B cell (primary cell): ENCODE measurements at regions not wholly inside any gene's neighbourhood (a gene's known extent, or its start where the extent isn't known, plus 50 kb on each side); places are given as distances from the start of the nearest gene placed in this dataset.

Source experiments
- ATAC-seq: fragments of 200-7000 bp; cut with Tn5 transposase; one replicate; pipeline ENCODE4 v1.10.0; 2021; ENCODE audit warnings: low read depth, mild to moderate bottlenecking, moderate number of reproducible peaks, moderate library complexity
- CTCF ChIA-PET: fragments of 350-600 bp; sonication (Branson Sonifier 250); formaldehyde crosslinking; loops from one replicate; lab custom pipeline; 2021; ENCODE audit warnings: antibody characterized with exemption, inconsistent platforms; lab: Charles Lee
- POLR2A ChIA-PET: fragments of 350-600 bp; sonication (Branson Sonifier 250); formaldehyde crosslinking; loops from one replicate; lab custom pipeline; 2021; ENCODE audit warnings: antibody characterized with exemption; lab: Charles Lee
- DNase-seq: peaks from one replicate; pipeline ENCODE4 v3.0.0; 2013
- H2AFZ ChIP-seq: 2 replicates; pipeline ENCODE4 v1.6.1; 2012; ENCODE audit warnings: mild to moderate bottlenecking, low read depth, low read length; ENCODE audit not compliant: insufficient read depth, poor library complexity, severe bottlenecking
- H3K27ac ChIP-seq, 2 donors: 1 replicate in 1 of 2; 2 replicates in 1 of 2; pipeline ENCODE4 v1.5.1; 2012 to 2013; ENCODE audit warnings: low read length in 2 of 2, mild to moderate bottlenecking in 2 of 2, moderate library complexity in 1 of 2
- H3K27me3 ChIP-seq, 4 experiments: fragments of 200-600 bp in 1 of 4; sonication (generic) in 1 of 4; replicated peaks in 1 of 4; 1 replicate in 2 of 4; 2 replicates in 2 of 4; pipeline versions ENCODE4 v1.6.1 to v1.7.0; 2013 to 2016; ENCODE audit warnings: low read length in 3 of 4, mild to moderate bottlenecking in 2 of 4, mixed read lengths in 1 of 4, moderate library complexity in 1 of 4; ENCODE audit not compliant: insufficient read depth in 4 of 4, control insufficient read depth in 3 of 4; ENCODE audit errors: control extremely low read depth in 1 of 4
- H3K36me3 ChIP-seq, 2 experiments: replicated peaks in 1 of 2; 1 replicate in 1 of 2; 2 replicates in 1 of 2; pipeline versions ENCODE4 v1.6.1 to v1.7.1; 2013; ENCODE audit warnings: low read length in 1 of 2; ENCODE audit not compliant: insufficient read depth in 2 of 2, control insufficient read depth in 1 of 2; ENCODE audit errors: control extremely low read depth in 1 of 2, extremely low read depth in 1 of 2
- H3K4me1 ChIP-seq, 2 donors: fragments of 200-600 bp in 1 of 2; sonication (generic) in 1 of 2; 1 replicate in 1 of 2; 2 replicates in 1 of 2; pipeline versions ENCODE4 v1.5.1 to v1.6.1; 2013 to 2017; ENCODE audit warnings: low read length in 2 of 2; ENCODE audit not compliant: control insufficient read depth in 2 of 2, insufficient read depth in 2 of 2
- H3K4me2 ChIP-seq: replicated peaks from 2 replicates; pipeline ENCODE3; 2012; ENCODE audit warnings: mild to moderate bottlenecking, low read depth, low read length; ENCODE audit not compliant: poor library complexity, severe bottlenecking
- H3K4me3 ChIP-seq, 5 experiments: fragments of 200-600 bp in 1 of 5; sonication (generic) in 1 of 5; 1 replicate in 3 of 5; 2 replicates in 2 of 5; pipeline versions ENCODE4 v1.5.1 to v1.7.0; 2011 to 2016; ENCODE audit warnings: low read length in 4 of 5, mild to moderate bottlenecking in 4 of 5, low read depth in 2 of 5, control low read depth in 1 of 5, moderate library complexity in 1 of 5; ENCODE audit not compliant: insufficient read depth in 1 of 5; ENCODE audit errors: control extremely low read depth in 1 of 5, extremely low read depth in 1 of 5
- H3K79me2 ChIP-seq: fragments of 200-600 bp; sonication (generic); one replicate; pipeline ENCODE4 v1.6.0; 2016; ENCODE audit warnings: low read length; ENCODE audit not compliant: control insufficient read depth, insufficient read depth
- H3K9ac ChIP-seq: fragments of 200-600 bp; sonication (generic); 2 replicates; pipeline ENCODE4 v1.6.1; 2017; ENCODE audit warnings: mild to moderate bottlenecking, low read length, moderate library complexity
- H3K9me3 ChIP-seq, 3 donors: one replicate each; pipeline versions ENCODE4 v1.6.1 to v1.7.1; 2013; ENCODE audit warnings: low read length in 2 of 3; ENCODE audit not compliant: control insufficient read depth in 2 of 3, insufficient read depth in 1 of 3; ENCODE audit errors: control extremely low read depth in 1 of 3
- H4K20me1 ChIP-seq: 2 replicates; pipeline ENCODE4 v1.6.0; 2012; ENCODE audit warnings: mild to moderate bottlenecking, low read length; ENCODE audit not compliant: insufficient read depth, control insufficient read depth, poor library complexity, severe bottlenecking
- H3K27ac Mint-ChIP-seq: one replicate; pipeline ENCODE4 v1.8.0; 2021; ENCODE audit warnings: mixed read lengths
- H3K27me3 Mint-ChIP-seq: one replicate; pipeline ENCODE4 v1.8.0; 2021; ENCODE audit warnings: mixed read lengths
- H3K4me1 Mint-ChIP-seq: one replicate; pipeline ENCODE4 v1.8.0; 2021; ENCODE audit warnings: mixed read lengths
- H3K4me3 Mint-ChIP-seq: one replicate; pipeline ENCODE4 v1.8.0; 2021; ENCODE audit warnings: mixed read lengths
- H3K9me3 Mint-ChIP-seq: one replicate; pipeline ENCODE4 v1.8.0; 2022; ENCODE audit warnings: mixed read lengths; ENCODE audit not compliant: insufficient read depth
- EZH2 ChIP-seq: IDR thresholded peaks from 2 replicates; pipeline ENCODE4 v1.6.1; 2012; ENCODE audit warnings: borderline replicate concordance, low read depth, mild to moderate bottlenecking, moderate library complexity, low read length; ENCODE audit not compliant: insufficient read depth, poor library complexity, severe bottlenecking
- WGBS: methylation state at CpG from one replicate; pipeline ENCODE4 v1.1.5; 2013; ENCODE audit warnings: missing lambda C conversion rate; ENCODE audit not compliant: insufficient coverage; 5-methylcytosine and 5-hydroxymethylcytosine counted together
- intact Hi-C: fragments of 100-400 bp; cut with micrococcal nuclease; formaldehyde crosslinking; loops from one replicate; pipeline ENCODE4 v1.10.0; 2022
- TF ChIP-seq, protein P1 (sequence below): fragments of 200-600 bp; IDR thresholded peaks from one replicate; pipeline ENCODE4 v1.8.0; 2022; ENCODE audit warnings: antibody characterized with exemption, mild to moderate bottlenecking

DNA sequence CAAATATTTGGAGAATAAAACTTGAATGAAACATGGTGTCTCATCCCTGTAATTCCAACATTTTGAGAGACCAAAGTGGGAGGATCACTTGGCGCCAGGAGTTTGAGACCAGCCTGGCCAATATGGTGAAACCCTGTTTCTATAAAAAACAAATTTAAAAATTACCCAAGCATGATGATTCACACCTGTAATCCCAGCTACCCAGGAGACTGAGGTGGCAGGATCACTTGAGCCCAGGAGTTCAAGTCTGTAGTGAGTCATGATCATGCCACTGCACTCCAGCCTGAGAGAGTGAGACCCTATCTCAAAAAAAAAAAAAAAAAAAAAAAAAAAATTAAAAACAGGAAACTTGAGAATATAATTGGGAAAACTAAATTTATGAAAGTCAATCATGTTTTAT, 481.1 kb downstream of the SEMA3D start:
- TF ChIP-seq, protein P1, sequence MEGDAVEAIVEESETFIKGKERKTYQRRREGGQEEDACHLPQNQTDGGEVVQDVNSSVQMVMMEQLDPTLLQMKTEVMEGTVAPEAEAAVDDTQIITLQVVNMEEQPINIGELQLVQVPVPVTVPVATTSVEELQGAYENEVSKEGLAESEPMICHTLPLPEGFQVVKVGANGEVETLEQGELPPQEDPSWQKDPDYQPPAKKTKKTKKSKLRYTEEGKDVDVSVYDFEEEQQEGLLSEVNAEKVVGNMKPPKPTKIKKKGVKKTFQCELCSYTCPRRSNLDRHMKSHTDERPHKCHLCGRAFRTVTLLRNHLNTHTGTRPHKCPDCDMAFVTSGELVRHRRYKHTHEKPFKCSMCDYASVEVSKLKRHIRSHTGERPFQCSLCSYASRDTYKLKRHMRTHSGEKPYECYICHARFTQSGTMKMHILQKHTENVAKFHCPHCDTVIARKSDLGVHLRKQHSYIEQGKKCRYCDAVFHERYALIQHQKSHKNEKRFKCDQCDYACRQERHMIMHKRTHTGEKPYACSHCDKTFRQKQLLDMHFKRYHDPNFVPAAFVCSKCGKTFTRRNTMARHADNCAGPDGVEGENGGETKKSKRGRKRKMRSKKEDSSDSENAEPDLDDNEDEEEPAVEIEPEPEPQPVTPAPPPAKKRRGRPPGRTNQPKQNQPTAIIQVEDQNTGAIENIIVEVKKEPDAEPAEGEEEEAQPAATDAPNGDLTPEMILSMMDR, result no peak
- TF ChIP-seq EZH2, result no peak
- ChIA-PET POLR2A (no interaction called here), CTCF (no interaction called here)
- Mint-ChIP-seq H3K27me3 (no peaks in the 10 kb centered on the region), H3K4me3 (no peak overlapping the region), H3K4me1 (no peaks in the 10 kb centered on the region), H3K27ac (no peak overlapping the region), H3K9me3 (no peaks in the 10 kb centered on the region)
- H3K9me3 ChIP-seq, result no peaks in the 10 kb centered on the region
- H3K4me2 ChIP-seq, result no peak overlapping the region
- no peaks in the 10 kb centered on the region for H3K4me1 ChIP-seq
- no peak for ATAC-seq
- 100% methylated on average over 1 of the region's 1 CpG for WGBS
- no peaks in the 10 kb centered on the region for H3K79me2 ChIP-seq
- H3K27me3 ChIP-seq, result no peaks in the 10 kb centered on the region
- no peak overlapping the region for H3K27ac ChIP-seq
- no peak overlapping the region for H3K9ac ChIP-seq
- intact Hi-C loops, result no loop called here
- no peak for DNase-seq
- no peak overlapping the region for H3K4me3 ChIP-seq
- H2AFZ ChIP-seq, result no peak overlapping the region
- H3K36me3 ChIP-seq, result no peaks in the 10 kb centered on the region
- no peaks in the 10 kb centered on the region for H4K20me1 ChIP-seq

DNA sequence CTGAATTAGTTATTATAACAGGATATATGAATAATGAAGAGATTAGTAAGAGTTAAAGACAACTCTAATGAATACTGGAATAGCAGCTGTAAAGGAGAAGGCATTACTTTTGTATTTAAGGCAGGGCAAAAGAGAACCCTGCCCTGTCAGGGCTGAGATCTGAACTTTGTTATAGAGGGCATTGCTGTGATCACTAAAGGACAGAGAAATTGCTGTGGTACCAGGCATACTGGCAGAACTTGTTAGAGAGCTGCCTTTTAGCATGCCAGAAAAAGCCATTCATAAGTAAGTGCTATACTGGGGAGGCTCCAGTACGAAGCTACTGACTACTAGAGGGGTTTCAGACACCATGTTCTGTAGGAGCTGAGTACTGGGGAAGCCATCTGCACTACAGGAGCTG, 481.8 kb downstream of the SEMA3D start:
- H3K9ac ChIP-seq, result no peak overlapping the region
- H3K9me3 Mint-ChIP-seq, result no peaks in the 10 kb centered on the region
- TF ChIP-seq, protein P1, result no peak
- TF ChIP-seq EZH2, result no peak
- intact Hi-C loops, result no loop called here
- H3K4me3 ChIP-seq, result no peak overlapping the region
- no peak overlapping the region for H3K27ac ChIP-seq
- no peak overlapping the region for H3K4me3 Mint-ChIP-seq
- no peaks in the 10 kb centered on the region for H3K9me3 ChIP-seq
- POLR2A ChIA-PET, result no interaction called here
- no peaks in the 10 kb centered on the region for H3K4me1 Mint-ChIP-seq
- no peaks in the 10 kb centered on the region for H3K79me2 ChIP-seq
- CTCF ChIA-PET, result no interaction called here
- no CpG with 5 or more reads among the region's 1 CpG for WGBS
- H3K4me2 ChIP-seq, result no peak overlapping the region
- H3K27ac Mint-ChIP-seq, result no peak overlapping the region
- DNase-seq, result no peak
- H3K27me3 ChIP-seq, result no peaks in the 10 kb centered on the region
- H3K27me3 Mint-ChIP-seq, result no peaks in the 10 kb centered on the region
- H2AFZ ChIP-seq, result no peak overlapping the region
- no peak for ATAC-seq
- no peaks in the 10 kb centered on the region for H3K4me1 ChIP-seq
- H4K20me1 ChIP-seq, result no peaks in the 10 kb centered on the region
- no peaks in the 10 kb centered on the region for H3K36me3 ChIP-seq
